Heart right ventricle (tissue), 16 donors: ENCODE measurements at regions not wholly inside any gene's neighbourhood (a gene's known extent, or its start where the extent isn't known, plus 50 kb on each side); places are given as distances from the start of the nearest gene placed in this dataset.

Experiments used
- ATAC-seq, 8 donors: fragments of 200-7000 bp; cut with Tn5 transposase; one replicate each; pipeline ENCODE4 v1.9.1; 2020; ENCODE audit warnings: mild to moderate bottlenecking in 8 of 8, moderate library complexity in 8 of 8, moderate number of reproducible peaks in 1 of 8
- DNase-seq, 2 donors: peaks; one replicate each; pipeline ENCODE4 v3.0.0-alpha.2; 2020
- H3K27ac ChIP-seq, 10 donors: fragments of 200-600 bp; sonication (generic) in 2 of 10; one replicate each; pipeline versions ENCODE4 v1.5.0 to v1.8.0; 2020 to 2022; ENCODE audit warnings: mild to moderate bottlenecking in 3 of 10
- H3K27me3 ChIP-seq, 7 donors: fragments of 200-600 bp; one replicate each; pipeline ENCODE4 v1.8.0; 2021 to 2022; ENCODE audit warnings: mild to moderate bottlenecking in 2 of 7
- H3K36me3 ChIP-seq, 9 donors: fragments of 200-600 bp; sonication (generic) in 1 of 9; one replicate each; pipeline versions ENCODE4 v1.5.0 to v1.8.0; 2020 to 2022; ENCODE audit warnings: mild to moderate bottlenecking in 2 of 9
- H3K4me1 ChIP-seq, 9 donors: fragments of 200-600 bp; sonication (generic) in 1 of 9; one replicate each; pipeline versions ENCODE4 v1.5.0 to v1.8.0; 2020 to 2022; ENCODE audit warnings: mild to moderate bottlenecking in 4 of 9
- H3K4me3 ChIP-seq, 10 donors: fragments of 200-600 bp; sonication (generic) in 2 of 10; one replicate each; pipeline versions ENCODE4 v1.5.0 to v1.8.0; 2020 to 2022; ENCODE audit warnings: mild to moderate bottlenecking in 7 of 10, moderate library complexity in 2 of 10
- H3K9me3 ChIP-seq, 11 donors: fragments of 200-600 bp in 10 of 11; sonication (generic) in 2 of 11; one replicate each; pipeline versions ENCODE4 v1.5.0 to v1.8.0; 2013 to 2022; ENCODE audit warnings: mild to moderate bottlenecking in 2 of 11, control low read depth in 1 of 11, moderate library complexity in 1 of 11
- CTCF ChIP-seq, 9 donors: fragments of 200-600 bp; sonication (generic) in 2 of 9; IDR thresholded peaks; one replicate each; pipeline versions ENCODE4 v1.5.0 to v1.8.0; 2021 to 2022; ENCODE audit warnings: antibody characterized with exemption in 9 of 9, mild to moderate bottlenecking in 5 of 9, moderate library complexity in 1 of 9
- WGBS, 2 donors: extraction: QIAGEN DNeasy Blood & Tissue Kit; methylation state at CpG; one replicate each; pipeline ENCODE4 v1.1.7; 2013; ENCODE audit warnings: inconsistent platforms in 1 of 2; 5-methylcytosine and 5-hydroxymethylcytosine counted together
- intact Hi-C, 10 donors: fragments of 100-400 bp; cut with DNase I; formaldehyde crosslinking; loops; one replicate each; pipeline versions ENCODE4 v1.11.1 to v1.14.2; 2022
- donor health status: Arrhythmogenic right ventricular cardiomyopathy.
- donor health status: ischemic (EF 13 %, LVEDD 7.1; RV severe dilation, severe dysfunction).
- donor health status: healthy with polysubstance abuse.
- donor health status: DM: no; HTN: yes; CAD: no.
- donor health status: DM: no; HTN: no; CAD: no.
- donor health status: ischemic (EF 25% LVEDD 6.9; RV normal size, moderate dysfunction).
- donor health status: ischemic (EF 25% LVEDD 5.7; RV mildly dilated, moderate dysfunction).
- donor health status: healthy.
- donor health status: DM: yes; HTN: yes; CAD: no.
- donor health status: Ischemic cardiomyopathy.
- donor health status: ischemic (EF 35%, LVEDD 5.7; RV mildly dilated, moderate dysfunction).
- donor health status: nonischemic (EF 11% LVEDD 7.7; RV severe dilation, severe dysfunction).
- donor health status: DM: yes; HTN: yes; CAD: no.
- donor health status: PGD.
- donor health status: ischemic (EF 29% LVEDD 5.4; RV normal size, mild dysfunction).
- donor health status: nonischemic (EF 23%, LVEDD 6.1; RV moderate dilation, normal function).

- DNase-seq (no peak), ATAC-seq (no peak)
- Histone ChIP-seq H3K4me1 (no peaks in the 10 kb centered on the region), H3K27ac (no peak overlapping the region), H3K36me3 (no peaks in the 10 kb centered on the region), H3K4me3 (no peak overlapping the region), H3K27me3 (no peaks in the 10 kb centered on the region), H3K9me3 (peaks cover 0 to 11% (median 0%) of the 10 kb centered on the region in 11 donors)
- 92 to 94% methylated on average over 3 of the region's 3 CpGs for WGBS, 2 donors
- TF ChIP-seq CTCF (IDR thresholded peaks at IDR 0.05) = no peak
- intact Hi-C loops = no loop called here
Measured at GRCh38 chr11:90723475-90723874, 500.6 kb upstream of the CHORDC1 start.

- no peak for TF ChIP-seq CTCF (IDR thresholded peaks at IDR 0.05)
- Histone ChIP-seq H3K27me3 (no peaks in the 10 kb centered on the region), H3K27ac (no peak overlapping the region), H3K4me3 (no peak overlapping the region), H3K4me1 (no peaks in the 10 kb centered on the region), H3K9me3 (peaks cover 0 to 11% (median 0%) of the 10 kb centered on the region in 11 donors), H3K36me3 (no peaks in the 10 kb centered on the region)
- intact Hi-C loops = no loop called here
- ATAC-seq = no peak
- WGBS, 2 donors = 58 to 77% methylated on average over 3 of the region's 3 CpGs
- DNase-seq = no peak
Measured at GRCh38 chr11:90722552-90723190, 499.8 kb upstream of the CHORDC1 start.

GRCh38 chr11:90717522-90717921 is 494.7 kb upstream of the CHORDC1 start:
- no peaks in the 10 kb centered on the region for H3K36me3 ChIP-seq
- no peak for ATAC-seq

GRCh38 chr11:90705661-90706060 is 482.8 kb upstream of the CHORDC1 start:
- Histone ChIP-seq H3K27me3 (no peaks in the 10 kb centered on the region), H3K36me3 (no peaks in the 10 kb centered on the region), H3K27ac (no peak overlapping the region), H3K4me1 (no peaks in the 10 kb centered on the region), H3K9me3 (peaks cover 0 to 8% (median 0%) of the 10 kb centered on the region in 11 donors), H3K4me3 (no peak overlapping the region)
- no peak for TF ChIP-seq CTCF (IDR thresholded peaks at IDR 0.05)
- intact Hi-C loops = no loop called here
- no peak for ATAC-seq
- DNase-seq = no peak

More at GRCh38 chr11:90717522-90717921, 494.7 kb upstream of the CHORDC1 start:
- H3K27me3 ChIP-seq = no peaks in the 10 kb centered on the region
- no peak for TF ChIP-seq CTCF (IDR thresholded peaks at IDR 0.05)
- no peak for DNase-seq
- intact Hi-C loops = no loop called here
- peaks cover 0 to 44% (median 14%) of the 10 kb centered on the region in 11 donors for H3K9me3 ChIP-seq
- H3K4me1 ChIP-seq = no peaks in the 10 kb centered on the region
- H3K27ac ChIP-seq = no peak overlapping the region
- no peak overlapping the region for H3K4me3 ChIP-seq
